ENCODE measurements at regions not wholly inside any gene's neighbourhood (a gene's known extent, or its start where the extent isn't known, plus 50 kb on each side); places are given as distances from the start of the nearest gene placed in this dataset.

DNA sequence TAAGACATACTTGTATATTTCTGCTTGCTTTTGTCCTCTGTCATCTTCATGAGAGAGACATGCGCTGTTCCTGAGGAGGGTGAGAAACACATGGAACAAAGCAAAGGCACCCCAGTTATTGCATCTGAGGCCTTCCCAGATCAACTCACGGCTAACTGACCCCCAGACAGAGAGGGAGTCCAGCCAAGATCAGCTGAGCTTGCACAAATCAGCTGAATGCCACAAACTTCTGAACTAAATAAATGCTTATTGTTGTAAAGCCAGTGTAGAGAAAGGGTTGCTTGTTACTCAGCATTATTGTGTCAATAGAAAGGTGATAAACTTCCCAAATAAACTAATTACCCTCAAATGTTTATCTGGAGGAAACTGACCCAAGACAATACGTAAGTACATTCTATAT lies 163.8 kb downstream of the BTC start:
- TF ChIP-seq, protein P1, sequence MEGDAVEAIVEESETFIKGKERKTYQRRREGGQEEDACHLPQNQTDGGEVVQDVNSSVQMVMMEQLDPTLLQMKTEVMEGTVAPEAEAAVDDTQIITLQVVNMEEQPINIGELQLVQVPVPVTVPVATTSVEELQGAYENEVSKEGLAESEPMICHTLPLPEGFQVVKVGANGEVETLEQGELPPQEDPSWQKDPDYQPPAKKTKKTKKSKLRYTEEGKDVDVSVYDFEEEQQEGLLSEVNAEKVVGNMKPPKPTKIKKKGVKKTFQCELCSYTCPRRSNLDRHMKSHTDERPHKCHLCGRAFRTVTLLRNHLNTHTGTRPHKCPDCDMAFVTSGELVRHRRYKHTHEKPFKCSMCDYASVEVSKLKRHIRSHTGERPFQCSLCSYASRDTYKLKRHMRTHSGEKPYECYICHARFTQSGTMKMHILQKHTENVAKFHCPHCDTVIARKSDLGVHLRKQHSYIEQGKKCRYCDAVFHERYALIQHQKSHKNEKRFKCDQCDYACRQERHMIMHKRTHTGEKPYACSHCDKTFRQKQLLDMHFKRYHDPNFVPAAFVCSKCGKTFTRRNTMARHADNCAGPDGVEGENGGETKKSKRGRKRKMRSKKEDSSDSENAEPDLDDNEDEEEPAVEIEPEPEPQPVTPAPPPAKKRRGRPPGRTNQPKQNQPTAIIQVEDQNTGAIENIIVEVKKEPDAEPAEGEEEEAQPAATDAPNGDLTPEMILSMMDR (optimal IDR thresholded peaks at IDR 0.05 in 1 of 3, IDR thresholded peaks at IDR 0.05 in 1 of 3, conservative IDR thresholded peaks at IDR 0.05 in 1 of 3; ENCODE audit: extremely low read depth in 1 of 3, insufficient read depth in 2 of 3, low read length in 3 of 3), result no peak
- no peak for TF ChIP-seq EZH2 (IDR thresholded peaks at IDR 0.05; ENCODE audit: low read length)
